Panc1 (cell line): ENCODE measurements at regions not wholly inside any gene's neighbourhood (a gene's known extent, or its start where the extent isn't known, plus 50 kb on each side); places are given as distances from the start of the nearest gene placed in this dataset.

Source experiments
- ATAC-seq: fragments of 200-7000 bp; cut with Tn5 transposase; 2 replicates; pipeline ENCODE4 v1.9.1; 2020; ENCODE audit warnings: mild to moderate bottlenecking, moderate library complexity
- BruUV-seq: library from RNA; stranded (reverse); fragments of 400-500 nt; replicated peaks from 2 replicates; lab custom pipeline; 2021; lab: Mats Ljungman, UMichigan
- CTCF ChIA-PET: fragments of 300-600 bp; sonication (Branson Sonifier 250); formaldehyde crosslinking; loops from one replicate; lab custom pipeline; 2022; ENCODE audit warnings: antibody characterized with exemption; lab: Charles Lee
- POLR2A ChIA-PET: fragments of 300-600 bp; sonication (Branson Sonifier 250); formaldehyde crosslinking; loops from one replicate; lab custom pipeline; 2022; ENCODE audit warnings: antibody characterized with exemption; lab: Charles Lee
- DNase-seq: peaks from one replicate; pipeline ENCODE4 v3.0.0-alpha.2; 2010; ENCODE audit warnings: low read depth, low spot score
- H3K27ac ChIP-seq: 2 replicates; pipeline ENCODE4 v1.5.1; 2011; ENCODE audit warnings: mild to moderate bottlenecking, low read length, inconsistent platforms
- H3K27me3 ChIP-seq: fragments of 200-500 bp; sonication (Bioruptor generic); 2 replicates; pipeline ENCODE4 v1.6.0; 2014; ENCODE audit warnings: low read length, inconsistent platforms; ENCODE audit not compliant: control insufficient read depth, insufficient read depth
- H3K36me3 ChIP-seq: fragments of 200-500 bp; sonication (Bioruptor generic); 2 replicates; pipeline ENCODE4 v1.5.1; 2014; ENCODE audit warnings: inconsistent platforms, mild to moderate bottlenecking, low read length, moderate library complexity; ENCODE audit not compliant: control insufficient read depth, insufficient read depth
- H3K4me1 ChIP-seq: 2 replicates; pipeline ENCODE4 v1.5.1; 2011; ENCODE audit warnings: inconsistent platforms, mild to moderate bottlenecking, low read length, moderate library complexity; ENCODE audit not compliant: control insufficient read depth, insufficient read depth
- H3K4me3 ChIP-seq, 2 experiments: 2 replicates each; pipeline ENCODE4 v1.5.1; 2011 to 2012; ENCODE audit warnings: low read depth in 2 of 2, low read length in 2 of 2, mild to moderate bottlenecking in 2 of 2, inconsistent platforms in 1 of 2, moderate library complexity in 1 of 2
- H3K9me3 ChIP-seq: fragments of 200-500 bp; sonication (Bioruptor generic); 2 replicates; pipeline ENCODE4 v1.5.1; 2014; ENCODE audit warnings: low read depth, mild to moderate bottlenecking, inconsistent platforms, low read length, moderate library complexity; ENCODE audit not compliant: control insufficient read depth, insufficient read depth
- POLR2AphosphoS5 ChIP-seq: IDR thresholded peaks from 2 replicates; pipeline ENCODE4 v1.6.1; 2012; ENCODE audit warnings: mild to moderate bottlenecking, low read depth, low read length, moderate library complexity
- SIN3A ChIP-seq: IDR thresholded peaks from 2 replicates; pipeline ENCODE4 v1.6.1; 2012; ENCODE audit warnings: low read depth, mild to moderate bottlenecking, low read length, moderate library complexity, borderline replicate concordance; ENCODE audit not compliant: insufficient read depth
- TCF7L2 ChIP-seq: IDR thresholded peaks from 2 replicates; pipeline ENCODE4 v1.6.1; 2011; ENCODE audit warnings: mild to moderate bottlenecking, low read depth, low read length, inconsistent platforms
- in situ Hi-C: cut with HindIII; loops from 2 replicates; pipeline ENCODE4 v1.10.0; 2016; ENCODE audit warnings: low sequenced_read_pairs, low pct_unique_long_range_greater_than_20kb
- intact Hi-C: fragments of 100-400 bp; cut with micrococcal nuclease; formaldehyde crosslinking; loops from one replicate; pipeline ENCODE4 v1.10.0; 2022; ENCODE audit not compliant: unreplicated experiment
- TF ChIP-seq, protein P1 (sequence below), 2 experiments: IDR thresholded peaks; 2 replicates each; pipeline ENCODE4 v1.6.1; 2011 to 2012; ENCODE audit warnings: low read depth in 2 of 2, control low read depth in 1 of 2, low read length in 1 of 2, mild to moderate bottlenecking in 1 of 2, moderate library complexity in 1 of 2; ENCODE audit not compliant: insufficient read depth in 1 of 2
- TF ChIP-seq, protein P2 (sequence below): fragments of 450-650 bp; IDR thresholded peaks from 2 replicates; pipeline ENCODE4 v1.5.1; 2017; ENCODE audit warnings: mild to moderate bottlenecking

DNA sequence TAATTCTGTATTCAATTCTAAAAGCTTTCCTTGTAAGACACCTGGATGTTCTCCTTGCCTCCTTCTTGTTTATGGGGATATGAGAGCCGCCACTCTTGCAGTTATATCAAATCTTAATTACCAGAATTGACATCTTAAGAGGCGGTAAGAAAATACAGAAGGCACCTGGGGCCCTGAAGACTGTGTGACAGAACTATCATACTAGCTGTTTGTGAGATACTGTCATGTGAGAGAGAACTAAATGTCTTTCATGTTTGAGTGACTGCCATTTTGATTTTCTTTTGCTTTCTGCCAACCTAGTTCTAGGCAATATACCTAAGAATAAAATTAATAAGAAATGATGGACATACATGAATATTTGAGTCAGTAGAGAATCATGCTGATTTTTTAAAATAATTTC is 340.2 kb upstream of the SMIM31 start:
- TF ChIP-seq, protein P1, sequence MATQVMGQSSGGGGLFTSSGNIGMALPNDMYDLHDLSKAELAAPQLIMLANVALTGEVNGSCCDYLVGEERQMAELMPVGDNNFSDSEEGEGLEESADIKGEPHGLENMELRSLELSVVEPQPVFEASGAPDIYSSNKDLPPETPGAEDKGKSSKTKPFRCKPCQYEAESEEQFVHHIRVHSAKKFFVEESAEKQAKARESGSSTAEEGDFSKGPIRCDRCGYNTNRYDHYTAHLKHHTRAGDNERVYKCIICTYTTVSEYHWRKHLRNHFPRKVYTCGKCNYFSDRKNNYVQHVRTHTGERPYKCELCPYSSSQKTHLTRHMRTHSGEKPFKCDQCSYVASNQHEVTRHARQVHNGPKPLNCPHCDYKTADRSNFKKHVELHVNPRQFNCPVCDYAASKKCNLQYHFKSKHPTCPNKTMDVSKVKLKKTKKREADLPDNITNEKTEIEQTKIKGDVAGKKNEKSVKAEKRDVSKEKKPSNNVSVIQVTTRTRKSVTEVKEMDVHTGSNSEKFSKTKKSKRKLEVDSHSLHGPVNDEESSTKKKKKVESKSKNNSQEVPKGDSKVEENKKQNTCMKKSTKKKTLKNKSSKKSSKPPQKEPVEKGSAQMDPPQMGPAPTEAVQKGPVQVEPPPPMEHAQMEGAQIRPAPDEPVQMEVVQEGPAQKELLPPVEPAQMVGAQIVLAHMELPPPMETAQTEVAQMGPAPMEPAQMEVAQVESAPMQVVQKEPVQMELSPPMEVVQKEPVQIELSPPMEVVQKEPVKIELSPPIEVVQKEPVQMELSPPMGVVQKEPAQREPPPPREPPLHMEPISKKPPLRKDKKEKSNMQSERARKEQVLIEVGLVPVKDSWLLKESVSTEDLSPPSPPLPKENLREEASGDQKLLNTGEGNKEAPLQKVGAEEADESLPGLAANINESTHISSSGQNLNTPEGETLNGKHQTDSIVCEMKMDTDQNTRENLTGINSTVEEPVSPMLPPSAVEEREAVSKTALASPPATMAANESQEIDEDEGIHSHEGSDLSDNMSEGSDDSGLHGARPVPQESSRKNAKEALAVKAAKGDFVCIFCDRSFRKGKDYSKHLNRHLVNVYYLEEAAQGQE (IDR thresholded peaks at IDR 0.05; ENCODE audit: insufficient read depth in 1 of 2, low read depth in 2 of 2, low read length in 1 of 2): no peak
- TF ChIP-seq SIN3A: no peak
- no peak for TF ChIP-seq TCF7L2
- no peak for TF ChIP-seq POLR2AphosphoS5
- TF ChIP-seq, protein P2, sequence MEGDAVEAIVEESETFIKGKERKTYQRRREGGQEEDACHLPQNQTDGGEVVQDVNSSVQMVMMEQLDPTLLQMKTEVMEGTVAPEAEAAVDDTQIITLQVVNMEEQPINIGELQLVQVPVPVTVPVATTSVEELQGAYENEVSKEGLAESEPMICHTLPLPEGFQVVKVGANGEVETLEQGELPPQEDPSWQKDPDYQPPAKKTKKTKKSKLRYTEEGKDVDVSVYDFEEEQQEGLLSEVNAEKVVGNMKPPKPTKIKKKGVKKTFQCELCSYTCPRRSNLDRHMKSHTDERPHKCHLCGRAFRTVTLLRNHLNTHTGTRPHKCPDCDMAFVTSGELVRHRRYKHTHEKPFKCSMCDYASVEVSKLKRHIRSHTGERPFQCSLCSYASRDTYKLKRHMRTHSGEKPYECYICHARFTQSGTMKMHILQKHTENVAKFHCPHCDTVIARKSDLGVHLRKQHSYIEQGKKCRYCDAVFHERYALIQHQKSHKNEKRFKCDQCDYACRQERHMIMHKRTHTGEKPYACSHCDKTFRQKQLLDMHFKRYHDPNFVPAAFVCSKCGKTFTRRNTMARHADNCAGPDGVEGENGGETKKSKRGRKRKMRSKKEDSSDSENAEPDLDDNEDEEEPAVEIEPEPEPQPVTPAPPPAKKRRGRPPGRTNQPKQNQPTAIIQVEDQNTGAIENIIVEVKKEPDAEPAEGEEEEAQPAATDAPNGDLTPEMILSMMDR: no peak
- intact Hi-C loops: no loop called here
- no peaks in the 10 kb centered on the region for H3K4me1 ChIP-seq
- H3K27ac ChIP-seq: no peak overlapping the region
- DNase-seq (no peak), ATAC-seq (no peak)
- H3K36me3 ChIP-seq: no peaks in the 10 kb centered on the region
- in situ Hi-C loops: no loop called here
- ChIA-PET CTCF (no interaction called here), POLR2A (no interaction called here)
- H3K9me3 ChIP-seq: no peaks in the 10 kb centered on the region
- BruUV-seq: no TSS peak
- no peak overlapping the region for H3K4me3 ChIP-seq
- H3K27me3 ChIP-seq: no peaks in the 10 kb centered on the region

DNA sequence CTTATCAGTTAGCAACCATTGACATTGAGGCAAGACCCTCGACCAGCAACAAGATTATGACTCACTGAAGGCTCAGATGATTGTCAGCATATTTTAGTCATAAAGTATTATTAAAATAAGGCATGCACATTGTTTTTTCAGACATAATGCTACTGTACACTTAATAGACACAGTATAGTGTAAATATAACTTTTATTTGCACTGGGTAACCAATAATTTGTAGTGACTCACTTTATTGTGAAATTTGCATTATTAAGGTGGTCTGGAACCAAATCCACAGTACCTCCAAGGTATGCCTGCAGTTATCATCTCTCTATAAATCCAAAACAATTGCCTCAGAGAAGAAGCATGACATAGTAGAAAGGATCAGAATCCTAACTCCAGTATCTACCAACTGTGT is 330.1 kb upstream of the SMIM31 start:
- intact Hi-C loops: no loop called here
- DNase-seq: no peak
- no peak for ATAC-seq
- Histone ChIP-seq H3K36me3 (no peaks in the 10 kb centered on the region), H3K27me3 (no peaks in the 10 kb centered on the region), H3K27ac (no peak overlapping the region), H3K9me3 (no peaks in the 10 kb centered on the region), H3K4me1 (no peaks in the 10 kb centered on the region), H3K4me3 (no peak overlapping the region)
- CTCF ChIA-PET: no interaction called here
- POLR2A ChIA-PET: no interaction called here
- no TSS peak for BruUV-seq
- in situ Hi-C loops: no loop called here
- TF ChIP-seq, protein P1 (IDR thresholded peaks at IDR 0.05; ENCODE audit: insufficient read depth in 1 of 2, low read depth in 2 of 2, low read length in 1 of 2): no peak
- no peak for TF ChIP-seq SIN3A
- TF ChIP-seq, protein P2: no peak
